ENCODE measurements at regions not wholly inside any gene's neighbourhood (a gene's known extent, or its start where the extent isn't known, plus 50 kb on each side); places are given as distances from the start of the nearest gene placed in this dataset.
A peak's percentile ranks its signal among the peaks of the same experiment; 100 is the strongest.

GRCh38 chr18:44536619-44537018 is 144.1 kb upstream of the SETBP1 start:
- peak overlapping the region in 1 of 6 donors; percentile 83 for H3K27ac Mint-ChIP-seq
- no peaks in the 10 kb centered on the region for H3K27me3 Mint-ChIP-seq
- peaks cover 25 to 39% (median 38%) of the 10 kb centered on the region in 3 donors for H3K4me1 Mint-ChIP-seq
- peak overlapping the region in 1 of 8 donors; percentile 64 for H3K4me3 Mint-ChIP-seq
- ATAC-seq (ENCODE audit: low read depth in 2 of 2): no peak
- peaks cover 0 to 5% (median 0%) of the 10 kb centered on the region in 7 donors for H3K9me3 Mint-ChIP-seq
- DNase-seq: no peak
- H3K36me3 Mint-ChIP-seq: no peaks in the 10 kb centered on the region

GRCh38 chr18:44537526-44537925 is 143.2 kb upstream of the SETBP1 start:
- H3K36me3 Mint-ChIP-seq: no peaks in the 10 kb centered on the region
- peaks cover 25 to 39% (median 38%) of the 10 kb centered on the region in 3 donors for H3K4me1 Mint-ChIP-seq
- no peak overlapping the region for H3K27ac Mint-ChIP-seq
- ATAC-seq (ENCODE audit: low read depth in 2 of 2): no peak
- H3K4me3 Mint-ChIP-seq: no peak overlapping the region
- H3K27me3 Mint-ChIP-seq: no peaks in the 10 kb centered on the region
- DNase-seq: no peak
- H3K9me3 Mint-ChIP-seq: peaks cover 0 to 5% (median 0%) of the 10 kb centered on the region in 7 donors

GRCh38 chr18:44539926-44540325 is 140.8 kb upstream of the SETBP1 start:
- peaks cover 0 to 2% (median 0%) of the 10 kb centered on the region in 7 donors for H3K9me3 Mint-ChIP-seq
- ATAC-seq (ENCODE audit: low read depth in 2 of 2) (no peak), DNase-seq (no peak)
- H3K4me3 Mint-ChIP-seq: no peak overlapping the region
- peak overlapping the region in 1 of 6 donors; percentile 78 for H3K27ac Mint-ChIP-seq
- no peaks in the 10 kb centered on the region for H3K27me3 Mint-ChIP-seq
- H3K4me1 Mint-ChIP-seq: peaks cover 14 to 24% (median 18%) of the 10 kb centered on the region in 3 donors
- H3K36me3 Mint-ChIP-seq: no peaks in the 10 kb centered on the region

- Mint-ChIP-seq H3K27ac (no peak overlapping the region), H3K4me1 (peaks cover 18 to 20% (median 19%) of the 10 kb centered on the region in 3 donors), H3K36me3 (no peaks in the 10 kb centered on the region), H3K9me3 (peaks cover 0 to 5% (median 0%) of the 10 kb centered on the region in 7 donors), H3K27me3 (no peaks in the 10 kb centered on the region), H3K4me3 (no peak overlapping the region)
- DNase-seq (no peak), ATAC-seq (ENCODE audit: low read depth in 2 of 2) (no peak)
Observed at GRCh38 chr18:44541159-44541558, 139.5 kb upstream of the SETBP1 start.

GRCh38 chr18:44541781-44542180 is 138.9 kb upstream of the SETBP1 start:
- DNase-seq (no peak), ATAC-seq (ENCODE audit: low read depth in 2 of 2) (no peak)
- no peak overlapping the region for H3K27ac Mint-ChIP-seq
- no peak overlapping the region for H3K4me3 Mint-ChIP-seq
- H3K27me3 Mint-ChIP-seq: no peaks in the 10 kb centered on the region
- H3K9me3 Mint-ChIP-seq: peaks cover 0 to 5% (median 0%) of the 10 kb centered on the region in 7 donors
- H3K4me1 Mint-ChIP-seq: peaks cover 18 to 20% (median 20%) of the 10 kb centered on the region in 3 donors
- no peaks in the 10 kb centered on the region for H3K36me3 Mint-ChIP-seq

- no peaks in the 10 kb centered on the region for H3K27me3 Mint-ChIP-seq
- DNase-seq (no peak), ATAC-seq (ENCODE audit: low read depth in 2 of 2) (no peak)
- no peak overlapping the region for H3K27ac Mint-ChIP-seq
- peaks cover 26 to 27% (median 26%) of the 10 kb centered on the region in 3 donors for H3K4me1 Mint-ChIP-seq
- no peaks in the 10 kb centered on the region for H3K36me3 Mint-ChIP-seq
- H3K4me3 Mint-ChIP-seq: no peak overlapping the region
- H3K9me3 Mint-ChIP-seq: peaks cover 0 to 5% (median 0%) of the 10 kb centered on the region in 7 donors
Observed at GRCh38 chr18:44543387-44543786, 137.3 kb upstream of the SETBP1 start.

- Mint-ChIP-seq H3K4me3 (peak overlapping the region in 1 of 8 donors; percentile 62), H3K4me1 (peaks cover 42 to 44% (median 42%) of the 10 kb centered on the region in 3 donors), H3K27ac (peak overlapping the region in 1 of 6 donors; percentile 8), H3K9me3 (peaks cover 0 to 5% (median 0%) of the 10 kb centered on the region in 7 donors), H3K36me3 (no peaks in the 10 kb centered on the region), H3K27me3 (no peaks in the 10 kb centered on the region)
- DNase-seq (no peak), ATAC-seq (ENCODE audit: low read depth in 2 of 2) (no peak)
Observed at GRCh38 chr18:44545359-44545985, 135.2 kb upstream of the SETBP1 start.

- ATAC-seq (ENCODE audit: low read depth in 2 of 2): peak; percentile 56 to 67
- H3K36me3 Mint-ChIP-seq: no peaks in the 10 kb centered on the region
- no peak for DNase-seq
- H3K4me3 Mint-ChIP-seq: peak overlapping the region in 7 of 8 donors; percentile 13 to 62 (median 35)
- H3K27me3 Mint-ChIP-seq: no peaks in the 10 kb centered on the region
- peaks cover 0 to 5% (median 1%) of the 10 kb centered on the region in 7 donors for H3K9me3 Mint-ChIP-seq
- H3K4me1 Mint-ChIP-seq: peaks cover 42 to 48% (median 47%) of the 10 kb centered on the region in 3 donors
- peak overlapping the region in 2 of 6 donors; percentile 35 to 79 for H3K27ac Mint-ChIP-seq
Observed at GRCh38 chr18:44546954-44547353, 133.7 kb upstream of the SETBP1 start.

- Mint-ChIP-seq H3K36me3 (no peaks in the 10 kb centered on the region), H3K9me3 (peaks cover 0 to 5% (median 1%) of the 10 kb centered on the region in 7 donors), H3K27me3 (no peaks in the 10 kb centered on the region), H3K27ac (peak overlapping the region in 5 of 6 donors; percentile 20 to 89 (median 59)), H3K4me1 (peaks cover 42 to 48% (median 48%) of the 10 kb centered on the region in 3 donors), H3K4me3 (peak overlapping the region in 7 of 8 donors; percentile 1 to 76 (median 48))
- peak; percentile 58 to 61 for ATAC-seq (ENCODE audit: low read depth in 2 of 2)
- DNase-seq: no peak
Observed at GRCh38 chr18:44548291-44549221, 132.1 kb upstream of the SETBP1 start.

GRCh38 chr18:44552706-44553105 is 128.0 kb upstream of the SETBP1 start:
- DNase-seq (no peak), ATAC-seq (ENCODE audit: low read depth in 2 of 2) (no peak)
- Mint-ChIP-seq H3K4me3 (no peak overlapping the region), H3K9me3 (peaks cover 0 to 1% (median 0%) of the 10 kb centered on the region in 7 donors), H3K36me3 (no peaks in the 10 kb centered on the region), H3K27me3 (no peaks in the 10 kb centered on the region), H3K27ac (no peak overlapping the region), H3K4me1 (peaks cover 33 to 39% (median 35%) of the 10 kb centered on the region in 3 donors)

GRCh38 chr18:44556296-44556695 is 124.4 kb upstream of the SETBP1 start:
- peak overlapping the region in 1 of 6 donors; percentile 67 for H3K27ac Mint-ChIP-seq
- H3K27me3 Mint-ChIP-seq: no peaks in the 10 kb centered on the region
- ATAC-seq (ENCODE audit: low read depth in 2 of 2) (no peak), DNase-seq (no peak)
- peak overlapping the region in 1 of 8 donors; percentile 77 for H3K4me3 Mint-ChIP-seq
- H3K4me1 Mint-ChIP-seq: peaks cover 12 to 19% (median 13%) of the 10 kb centered on the region in 3 donors
- H3K9me3 Mint-ChIP-seq: peaks cover 0 to 1% (median 0%) of the 10 kb centered on the region in 7 donors
- no peaks in the 10 kb centered on the region for H3K36me3 Mint-ChIP-seq

GRCh38 chr18:44557616-44558151 is 123.0 kb upstream of the SETBP1 start:
- ATAC-seq (ENCODE audit: low read depth in 2 of 2): no peak
- DNase-seq: no peak
- no peak overlapping the region for H3K4me3 Mint-ChIP-seq
- no peaks in the 10 kb centered on the region for H3K36me3 Mint-ChIP-seq
- H3K27me3 Mint-ChIP-seq: no peaks in the 10 kb centered on the region
- H3K9me3 Mint-ChIP-seq: no peaks in the 10 kb centered on the region
- H3K27ac Mint-ChIP-seq: no peak overlapping the region
- peaks cover 7 to 19% (median 9%) of the 10 kb centered on the region in 3 donors for H3K4me1 Mint-ChIP-seq

- Mint-ChIP-seq H3K4me3 (no peak overlapping the region), H3K4me1 (peaks cover 7 to 19% (median 9%) of the 10 kb centered on the region in 3 donors), H3K9me3 (no peaks in the 10 kb centered on the region), H3K27me3 (no peaks in the 10 kb centered on the region), H3K27ac (no peak overlapping the region), H3K36me3 (no peaks in the 10 kb centered on the region)
- no peak for ATAC-seq (ENCODE audit: low read depth in 2 of 2)
- no peak for DNase-seq
Observed at GRCh38 chr18:44558767-44559166, 121.9 kb upstream of the SETBP1 start.

Data from naive B cell (primary cell).